ENCODE measurements at regions not wholly inside any gene's neighbourhood (a gene's known extent, or its start where the extent isn't known, plus 50 kb on each side); places are given as distances from the start of the nearest gene placed in this dataset.
"Not testable (repeated sequence)": the region's sequence is repeated elsewhere in the genome, so short reads cannot be mapped to it uniquely, and the experiment has no call there.

- no peak overlapping the region for H2AFZ ChIP-seq (ENCODE audit: low read depth, low read length, poor library complexity, severe bottlenecking)
Observed at GRCh38 chr10:76766682-76767081, 870.9 kb downstream of the KCNMA1 start.

GRCh38 chr10:76764921-76765320, 872.7 kb downstream of the KCNMA1 start:
- H3K4me1 ChIP-seq (ENCODE audit: control insufficient read depth in 1 of 2, insufficient read depth in 2 of 2, low read length in 2 of 2); H4K20me1 ChIP-seq (ENCODE audit: insufficient read depth); H3K4me2 ChIP-seq (ENCODE audit: low read length); H3K4me3 ChIP-seq (replicated peaks in 1 of 2; ENCODE audit: low read depth in 1 of 2, low read length in 2 of 2); POLR2A ChIA-PET; DNase-seq (ENCODE audit: low read depth, low spot score); H3K27ac ChIP-seq (ENCODE audit: low read depth, low read length); H3K27me3 ChIP-seq (ENCODE audit: insufficient read depth, low read length); H3K9ac ChIP-seq (ENCODE audit: low read length); H3K79me2 ChIP-seq (ENCODE audit: insufficient read depth, low read length); H3K9me2 ChIP-seq (ENCODE audit: insufficient read depth); ATAC-seq; BruUV-seq (replicated peaks); intact Hi-C loops (cut with micrococcal nuclease); H3K9me3 ChIP-seq (ENCODE audit: control insufficient read depth in 1 of 2, insufficient read depth in 1 of 2, low read depth in 1 of 2, low read length in 2 of 2); RAD21 ChIA-PET (ENCODE audit: low non-redundant PET in 1 of 2, low total read pairs in 2 of 2, uncharacterized antibody in 2 of 2, unreplicated experiment in 2 of 2); H2AFZ ChIP-seq (ENCODE audit: low read depth, low read length, poor library complexity, severe bottlenecking); H3K36me3 ChIP-seq (ENCODE audit: control insufficient read depth in 1 of 2, insufficient read depth in 2 of 2, low read length in 2 of 2); CTCF ChIA-PET: not testable (repeated sequence)

More at GRCh38 chr10:76766682-76767081, 870.9 kb downstream of the KCNMA1 start:
- DNase-seq (ENCODE audit: low read depth, low spot score) = no peak
- ChIA-PET CTCF (no interaction called here), POLR2A (no interaction called here), RAD21 (ENCODE audit: low non-redundant PET in 1 of 2, low total read pairs in 2 of 2, uncharacterized antibody in 2 of 2, unreplicated experiment in 2 of 2) (no interaction called here)
- H3K79me2 ChIP-seq (ENCODE audit: insufficient read depth, low read length) = no peaks in the 10 kb centered on the region
- ATAC-seq = no peak
- no peaks in the 10 kb centered on the region for H3K4me1 ChIP-seq (ENCODE audit: control insufficient read depth in 1 of 2, insufficient read depth in 2 of 2, low read length in 2 of 2)
- no peak overlapping the region for H3K9ac ChIP-seq (ENCODE audit: low read length)
- H3K4me3 ChIP-seq (replicated peaks in 1 of 2; ENCODE audit: low read depth in 1 of 2, low read length in 2 of 2) = no peak overlapping the region
- H3K27me3 ChIP-seq (ENCODE audit: insufficient read depth, low read length) = no peaks in the 10 kb centered on the region
- no peak for TF ChIP-seq TCF7L2 (IDR thresholded peaks at IDR 0.05; ENCODE audit: borderline replicate concordance, extremely low read depth, insufficient read depth, insufficient read length)
- no peak for TF ChIP-seq FOSL1 (IDR thresholded peaks at IDR 0.05; ENCODE audit: low read depth)
- TF ChIP-seq SRF (IDR thresholded peaks at IDR 0.05; ENCODE audit: low read depth) = no peak
- no peak for TF ChIP-seq POLR2A (IDR thresholded peaks at IDR 0.05; ENCODE audit: borderline replicate concordance, extremely low read depth, insufficient read depth, insufficient read length)
- no peak for TF ChIP-seq CTCF (IDR thresholded peaks at IDR 0.05 in 2 of 3, conservative IDR thresholded peaks at IDR 0.05 in 1 of 3; ENCODE audit: borderline replicate concordance in 1 of 3, insufficient read depth in 1 of 3, low read depth in 2 of 3, low read length in 2 of 3)
- no peak for TF ChIP-seq CEBPB (IDR thresholded peaks at IDR 0.05; ENCODE audit: low read depth)
- no peak for TF ChIP-seq ATF3 (IDR thresholded peaks at IDR 0.05)
- TF ChIP-seq YY1 (IDR thresholded peaks at IDR 0.05; ENCODE audit: extremely low read depth, insufficient replicate concordance, low read depth, low read length) = no peak
- TF ChIP-seq POLR2AphosphoS5 (IDR thresholded peaks at IDR 0.05; ENCODE audit: low read depth, low read length) = no peak
- no peak for TF ChIP-seq EZH2 (IDR thresholded peaks at IDR 0.05)
- TF ChIP-seq SIN3A (IDR thresholded peaks at IDR 0.05; ENCODE audit: low read depth) = no peak
- no peak for TF ChIP-seq SP1 (IDR thresholded peaks at IDR 0.05; ENCODE audit: low read depth)
- TF ChIP-seq ZBTB33 (IDR thresholded peaks at IDR 0.05; ENCODE audit: extremely low read depth, insufficient replicate concordance, low read length) = no peak
- no peak for TF ChIP-seq CBX3 (IDR thresholded peaks at IDR 0.05; ENCODE audit: low read depth)
- no peak for TF ChIP-seq RAD21 (IDR thresholded peaks at IDR 0.05; ENCODE audit: low read depth)
- no peak overlapping the region for H3K27ac ChIP-seq (ENCODE audit: low read depth, low read length)
- H3K4me2 ChIP-seq (ENCODE audit: low read length) = no peak overlapping the region
- intact Hi-C loops (cut with micrococcal nuclease) = no loop called here
- BruUV-seq (replicated peaks) = no TSS peak
- H3K9me3 ChIP-seq (ENCODE audit: control insufficient read depth in 1 of 2, insufficient read depth in 1 of 2, low read depth in 1 of 2, low read length in 2 of 2) = no peaks in the 10 kb centered on the region
- no peaks in the 10 kb centered on the region for H3K36me3 ChIP-seq (ENCODE audit: control insufficient read depth in 1 of 2, insufficient read depth in 2 of 2, low read length in 2 of 2)
- no peaks in the 10 kb centered on the region for H4K20me1 ChIP-seq (ENCODE audit: insufficient read depth)
- no peaks in the 10 kb centered on the region for H3K9me2 ChIP-seq (ENCODE audit: insufficient read depth)
